OCI-LY7 (cell line): ENCODE measurements at regions not wholly inside any gene's neighbourhood (a gene's known extent, or its start where the extent isn't known, plus 50 kb on each side); places are given as distances from the start of the nearest gene placed in this dataset.

ENCODE experiments used
- BruUV-seq: library from RNA; stranded (reverse); fragments of 400-500 nt; replicated peaks from 2 replicates; lab custom pipeline; 2021; lab: Mats Ljungman, UMichigan
- CTCF ChIA-PET: fragments of 300-600 bp; sonication (Branson Sonifier 250); formaldehyde crosslinking; loops from one replicate; lab custom pipeline; 2022; ENCODE audit warnings: antibody characterized with exemption; ENCODE audit not compliant: unreplicated experiment; lab: Charles Lee
- POLR2A ChIA-PET: fragments of 300-600 bp; sonication (Branson Sonifier 250); formaldehyde crosslinking; loops from one replicate; lab custom pipeline; 2022; ENCODE audit warnings: antibody characterized with exemption; lab: Charles Lee
- DNase-seq: peaks from one replicate; pipeline ENCODE4 v3.0.0-alpha.2; 2015; ENCODE audit warnings: low spot score
- H2AFZ ChIP-seq: fragments of 200-600 bp; sonication (generic), shearing (Covaris generic); 2 replicates; pipeline ENCODE4 v1.6.1; 2014; ENCODE audit warnings: mild to moderate bottlenecking, antibody characterized with exemption, low read length, moderate library complexity
- H3K27ac ChIP-seq: fragments of 200-600 bp; sonication (generic); 2 replicates; pipeline ENCODE4 v1.5.1; 2014; ENCODE audit warnings: mixed run types, low read depth, mild to moderate bottlenecking, moderate library complexity, low read length, inconsistent platforms; ENCODE audit not compliant: poor library complexity, severe bottlenecking
- H3K36me3 ChIP-seq: fragments of 200-600 bp; sonication (generic); 2 replicates; pipeline ENCODE4 v1.6.1; 2014; ENCODE audit warnings: mild to moderate bottlenecking, antibody characterized with exemption, low read length, moderate library complexity, mixed read lengths; ENCODE audit not compliant: insufficient read depth
- H3K4me1 ChIP-seq: fragments of 200-600 bp; sonication (generic); 2 replicates; pipeline ENCODE4 v1.5.1; 2014; ENCODE audit warnings: mild to moderate bottlenecking, low read length; ENCODE audit not compliant: insufficient read depth, poor library complexity, severe bottlenecking
- H3K4me2 ChIP-seq: fragments of 200-600 bp; sonication (generic); 2 replicates; pipeline ENCODE4 v1.6.1; 2014; ENCODE audit warnings: mild to moderate bottlenecking, low read length
- H3K4me3 ChIP-seq: fragments of 200-600 bp; sonication (generic); 2 replicates; pipeline ENCODE4 v1.5.1; 2014; ENCODE audit warnings: mild to moderate bottlenecking, low read depth, low read length; ENCODE audit not compliant: poor library complexity, severe bottlenecking
- H3K79me2 ChIP-seq: fragments of 200-600 bp; sonication (generic); 2 replicates; pipeline ENCODE4 v1.6.1; 2016; ENCODE audit warnings: low read depth, mild to moderate bottlenecking, low read length, moderate library complexity, mixed read lengths; ENCODE audit not compliant: insufficient read depth
- H3K9me2 ChIP-seq: fragments of 200-600 bp; sonication (generic); 2 replicates; pipeline ENCODE4 v1.6.1; 2016; ENCODE audit warnings: mild to moderate bottlenecking, low read length, mixed read lengths; ENCODE audit not compliant: insufficient read depth
- H3K9me3 ChIP-seq: fragments of 200-600 bp; sonication (generic); 2 replicates; pipeline ENCODE4 v1.6.1; 2014; ENCODE audit warnings: mild to moderate bottlenecking, mixed run types, low read length, mixed read lengths
- H4K20me1 ChIP-seq: fragments of 200-600 bp; sonication (generic); 2 replicates; pipeline ENCODE4 v1.6.1; 2014; ENCODE audit warnings: mild to moderate bottlenecking, antibody characterized with exemption, low read length, moderate library complexity, mixed read lengths; ENCODE audit not compliant: insufficient read depth
- EZH2phosphoT487 ChIP-seq: fragments of 200-600 bp; sonication (generic); IDR thresholded peaks from 2 replicates; pipeline ENCODE4 v1.6.1; 2018; ENCODE audit warnings: low read depth, borderline replicate concordance, mild to moderate bottlenecking, mixed run types, antibody characterized with exemption, low read length, moderate library complexity, mixed read lengths
- intact Hi-C: fragments of 100-400 bp; cut with micrococcal nuclease; formaldehyde crosslinking; loops from one replicate; pipeline ENCODE4 v1.10.0; 2022; ENCODE audit not compliant: unreplicated experiment
- TF ChIP-seq, protein P1 (sequence below): fragments of 200-600 bp; sonication (generic); conservative IDR thresholded peaks from 2 replicates; pipeline ENCODE4 v1.5.1; 2014; ENCODE audit warnings: mild to moderate bottlenecking, antibody characterized with exemption, low read length, moderate library complexity, mixed read lengths

DNA sequence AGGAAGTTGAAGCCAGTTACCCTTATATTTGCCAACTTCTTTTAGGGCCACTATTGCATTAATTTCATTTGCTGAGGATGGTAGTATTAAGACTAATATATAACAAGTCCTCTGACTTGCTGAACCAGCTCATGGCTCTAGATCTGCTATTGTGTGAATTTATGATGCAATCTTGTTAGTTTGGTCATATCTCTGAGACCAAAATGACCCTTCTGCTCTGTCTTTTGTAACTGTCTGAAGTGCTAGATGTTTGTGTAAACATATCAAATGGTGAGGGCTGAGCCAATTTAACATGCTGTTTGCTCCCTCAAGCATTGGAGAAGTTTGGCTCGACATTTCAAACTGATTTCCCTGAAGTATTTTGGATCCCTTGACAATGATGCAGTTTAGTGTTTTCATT lies 106.9 kb upstream of the PTGFR start:
- CTCF ChIA-PET, result no interaction called here
- Histone ChIP-seq H3K79me2 (no peaks in the 10 kb centered on the region), H3K4me2 (no peak overlapping the region), H3K36me3 (no peaks in the 10 kb centered on the region), H3K4me1 (no peaks in the 10 kb centered on the region), H3K9me3 (no peaks in the 10 kb centered on the region), H2AFZ (no peak overlapping the region), H3K9me2 (no peaks in the 10 kb centered on the region), H3K4me3 (no peak overlapping the region), H3K27ac (no peak overlapping the region), H4K20me1 (no peaks in the 10 kb centered on the region)
- POLR2A ChIA-PET, result no interaction called here
- intact Hi-C loops, result no loop called here
- TF ChIP-seq, protein P1, sequence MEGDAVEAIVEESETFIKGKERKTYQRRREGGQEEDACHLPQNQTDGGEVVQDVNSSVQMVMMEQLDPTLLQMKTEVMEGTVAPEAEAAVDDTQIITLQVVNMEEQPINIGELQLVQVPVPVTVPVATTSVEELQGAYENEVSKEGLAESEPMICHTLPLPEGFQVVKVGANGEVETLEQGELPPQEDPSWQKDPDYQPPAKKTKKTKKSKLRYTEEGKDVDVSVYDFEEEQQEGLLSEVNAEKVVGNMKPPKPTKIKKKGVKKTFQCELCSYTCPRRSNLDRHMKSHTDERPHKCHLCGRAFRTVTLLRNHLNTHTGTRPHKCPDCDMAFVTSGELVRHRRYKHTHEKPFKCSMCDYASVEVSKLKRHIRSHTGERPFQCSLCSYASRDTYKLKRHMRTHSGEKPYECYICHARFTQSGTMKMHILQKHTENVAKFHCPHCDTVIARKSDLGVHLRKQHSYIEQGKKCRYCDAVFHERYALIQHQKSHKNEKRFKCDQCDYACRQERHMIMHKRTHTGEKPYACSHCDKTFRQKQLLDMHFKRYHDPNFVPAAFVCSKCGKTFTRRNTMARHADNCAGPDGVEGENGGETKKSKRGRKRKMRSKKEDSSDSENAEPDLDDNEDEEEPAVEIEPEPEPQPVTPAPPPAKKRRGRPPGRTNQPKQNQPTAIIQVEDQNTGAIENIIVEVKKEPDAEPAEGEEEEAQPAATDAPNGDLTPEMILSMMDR, result no peak
- no peak for TF ChIP-seq EZH2phosphoT487
- BruUV-seq, result no TSS peak
- no peak for DNase-seq

DNA sequence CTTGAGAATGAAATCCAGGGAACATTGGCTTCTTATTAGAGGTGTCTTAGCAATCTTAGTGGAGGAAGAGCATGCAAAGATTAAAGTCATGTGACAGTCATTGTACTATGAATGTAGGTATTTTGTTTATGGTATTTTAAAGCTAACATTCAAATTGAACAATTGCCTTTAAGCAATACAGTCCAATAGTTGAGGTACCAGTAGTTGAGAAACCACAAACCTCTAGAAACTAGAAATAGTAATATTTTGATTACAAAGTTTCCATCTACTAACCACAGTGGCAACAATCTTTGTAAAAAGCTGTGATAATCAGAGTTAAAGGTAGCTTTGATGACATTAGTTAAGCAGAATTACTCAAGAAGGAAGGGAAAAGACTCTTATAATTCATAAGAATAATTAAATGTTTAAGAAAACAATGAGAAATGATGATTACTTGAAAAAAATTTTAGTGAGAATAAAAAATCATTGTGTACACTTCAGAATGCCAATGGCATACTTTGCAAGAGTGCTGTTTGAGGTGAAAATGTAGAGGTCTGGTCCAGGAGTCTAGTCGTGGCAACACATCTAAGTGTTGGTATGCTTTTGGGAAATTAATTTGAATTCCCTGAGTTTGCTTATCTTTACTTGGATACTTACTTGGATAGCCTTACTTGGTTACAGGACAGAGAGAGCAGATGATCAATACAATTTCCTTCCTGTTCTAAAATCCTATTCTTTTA lies 104.9 kb upstream of the PTGFR start:
- no peaks in the 10 kb centered on the region for H3K9me3 ChIP-seq
- no peaks in the 10 kb centered on the region for H3K79me2 ChIP-seq
- no peaks in the 10 kb centered on the region for H3K36me3 ChIP-seq
- H3K9me2 ChIP-seq, result no peaks in the 10 kb centered on the region
- H3K27ac ChIP-seq, result no peak overlapping the region
- no peak for DNase-seq
- intact Hi-C loops, result no loop called here
- H3K4me2 ChIP-seq, result no peak overlapping the region
- POLR2A ChIA-PET, result interaction anchor here (0.6 kb wide), 1 partner anchor 258 kb away, joined by 3 read pairs; no protein-coding TSS in a partner anchor
- BruUV-seq, result no TSS peak
- TF ChIP-seq, protein P1, result no peak
- no peak for TF ChIP-seq EZH2phosphoT487
- CTCF ChIA-PET, result no interaction called here
- no peak overlapping the region for H3K4me3 ChIP-seq
- H4K20me1 ChIP-seq, result no peaks in the 10 kb centered on the region
- no peak overlapping the region for H2AFZ ChIP-seq
- no peaks in the 10 kb centered on the region for H3K4me1 ChIP-seq

DNA sequence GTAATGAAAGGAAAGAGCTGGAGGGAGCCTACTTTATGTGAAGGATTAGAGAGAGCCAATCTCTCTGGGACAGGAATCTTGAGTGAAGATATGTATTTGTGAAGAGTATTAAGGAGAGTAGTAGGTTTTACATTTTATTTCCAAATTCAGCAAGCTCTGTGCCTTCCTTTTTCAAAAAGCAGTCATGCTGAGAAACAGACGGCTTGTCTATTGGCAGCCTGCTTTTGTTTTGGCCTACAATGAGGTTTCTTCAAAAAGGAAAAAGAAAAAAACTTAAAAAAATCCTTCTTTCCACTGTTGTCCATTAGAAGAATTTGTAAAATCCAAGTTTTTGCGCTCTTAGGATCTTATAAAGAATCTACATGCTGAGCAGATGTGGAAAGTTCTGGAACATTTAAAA lies 103.6 kb upstream of the PTGFR start:
- Histone ChIP-seq H3K4me3 (no peak overlapping the region), H3K4me2 (no peak overlapping the region), H3K79me2 (no peaks in the 10 kb centered on the region), H4K20me1 (no peaks in the 10 kb centered on the region), H3K9me3 (no peaks in the 10 kb centered on the region), H2AFZ (no peak overlapping the region), H3K4me1 (no peaks in the 10 kb centered on the region), H3K9me2 (no peaks in the 10 kb centered on the region), H3K36me3 (no peaks in the 10 kb centered on the region), H3K27ac (no peak overlapping the region)
- no peak for DNase-seq
- ChIA-PET CTCF (no interaction called here), POLR2A (no interaction called here)
- no TSS peak for BruUV-seq
- intact Hi-C loops, result no loop called here
- TF ChIP-seq EZH2phosphoT487, result no peak
- TF ChIP-seq, protein P1, result no peak
